Ecto neural progenitor cell (in vitro differentiated cells): ENCODE measurements at regions not wholly inside any gene's neighbourhood (a gene's known extent, or its start where the extent isn't known, plus 50 kb on each side); places are given as distances from the start of the nearest gene placed in this dataset.
A peak's percentile ranks its signal among the peaks of the same experiment; 100 is the strongest.
"Not testable (repeated sequence)": the region's sequence is repeated elsewhere in the genome, so short reads cannot be mapped to it uniquely, and the experiment has no call there.

ENCODE experiments used
- DNase-seq: peaks from one replicate; pipeline ENCODE4 v3.0.0-alpha.2; 2018; ENCODE audit warnings: low spot score

- DNase-seq, result no peak
These were observed 912.3 kb downstream of the KCNJ2 start for GRCh38 chr17:71081666-71082065.

GRCh38 chr17:71084219-71084618 is 914.9 kb downstream of the KCNJ2 start:
- peak; percentile 63 for DNase-seq

- no peak for DNase-seq
These were observed 915.5 kb downstream of the KCNJ2 start for GRCh38 chr17:71084838-71085237.

GRCh38 chr17:71085238-71086033 is 916.1 kb downstream of the KCNJ2 start:
- peak; percentile 64 for DNase-seq

- no peak for DNase-seq
These were observed 920.1 kb downstream of the KCNJ2 start for GRCh38 chr17:71089431-71089830.

- DNase-seq, result no peak
These were observed 928.7 kb downstream of the KCNJ2 start for GRCh38 chr17:71098071-71098470.

- no peak for DNase-seq
These were observed 929.8 kb downstream of the KCNJ2 start for GRCh38 chr17:71099003-71099714.

GRCh38 chr17:71102777-71103176 is 933.4 kb downstream of the KCNJ2 start:
- DNase-seq, result no peak

- no peak for DNase-seq
These were observed 934.9 kb downstream of the KCNJ2 start for GRCh38 chr17:71104225-71104624.

GRCh38 chr17:71106056-71106455 is 936.7 kb downstream of the KCNJ2 start:
- not testable (repeated sequence) for DNase-seq

GRCh38 chr17:71107136-71107535 is 937.8 kb downstream of the KCNJ2 start:
- DNase-seq, result no peak

GRCh38 chr17:71109697-71110096 is 940.4 kb downstream of the KCNJ2 start:
- DNase-seq, result no peak

- no peak for DNase-seq
These were observed 941.0 kb downstream of the KCNJ2 start for GRCh38 chr17:71110326-71110725.

GRCh38 chr17:71111460-71111859 is 942.1 kb downstream of the KCNJ2 start:
- DNase-seq, result no peak

GRCh38 chr17:71111934-71112333 is 942.6 kb downstream of the KCNJ2 start:
- no peak for DNase-seq

- no peak for DNase-seq
These were observed 944.0 kb downstream of the KCNJ2 start for GRCh38 chr17:71113347-71113746.

GRCh38 chr17:71114911-71115668 is 945.8 kb downstream of the KCNJ2 start:
- no peak for DNase-seq

- no peak for DNase-seq
These were observed 946.3 kb downstream of the KCNJ2 start for GRCh38 chr17:71115669-71115972.

GRCh38 chr17:71117466-71117865 is 948.1 kb downstream of the KCNJ2 start:
- DNase-seq, result no peak

GRCh38 chr17:71118039-71118438 is 948.7 kb downstream of the KCNJ2 start:
- no peak for DNase-seq

- no peak for DNase-seq
These were observed 958.1 kb downstream of the KCNJ2 start for GRCh38 chr17:71127416-71127815.

GRCh38 chr17:71142333-71142732 is 973.0 kb downstream of the KCNJ2 start:
- DNase-seq, result no peak

GRCh38 chr17:71145486-71145885 is 975.3 kb upstream of the SOX9 start:
- no peak for DNase-seq
